ENCODE measurements at regions not wholly inside any gene's neighbourhood (a gene's known extent, or its start where the extent isn't known, plus 50 kb on each side); places are given as distances from the start of the nearest gene placed in this dataset.

DNA sequence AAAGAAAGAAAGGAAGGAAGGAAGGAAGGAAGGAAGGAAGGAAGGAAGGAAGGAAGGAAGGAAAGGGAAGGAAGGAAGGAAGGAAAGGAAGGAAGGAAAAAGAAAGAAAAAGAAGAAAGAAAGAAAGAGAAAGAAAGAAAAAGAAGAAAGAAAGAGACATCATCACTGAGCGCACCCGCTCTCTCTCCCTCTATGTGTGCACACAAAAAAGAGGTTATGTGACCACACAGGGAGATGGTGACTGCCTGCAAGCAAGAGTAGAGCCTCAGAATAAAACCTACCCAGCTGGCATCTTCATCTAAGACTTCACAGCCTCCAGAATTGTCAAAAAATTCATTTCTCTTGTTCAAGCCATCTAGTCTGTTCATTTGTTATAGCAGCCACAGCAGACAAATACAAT is 1307.4 kb upstream of the ACVR2A start:
- peaks cover 1% of the 10 kb centered on the region; the same call in 1 of the 2 replicates for H3K27me3 Mint-ChIP-seq (ENCODE audit: low read depth)
- H3K4me1 Mint-ChIP-seq, result peaks cover 50 to 52% of the 10 kb centered on the region in 2 experiments
- no peak overlapping the region for H4K91ac ChIP-seq (ENCODE audit: insufficient read length, low read depth, low read length)

More for the DNA sequence above, 1307.4 kb upstream of the ACVR2A start:
- H3K9me3 ChIP-seq (ENCODE audit: control insufficient read depth, low read depth, low read length), result no peaks in the 10 kb centered on the region
- H3K79me1 ChIP-seq (ENCODE audit: insufficient read depth, low read depth, low read length, poor library complexity, severe bottlenecking), result no peaks in the 10 kb centered on the region
- H2BK15ac ChIP-seq (ENCODE audit: low read depth, low read length), result no peak overlapping the region
- DNase-seq, result no peak
- Mint-ChIP-seq H3K9me3 (peaks cover 12 to 16% of the 10 kb centered on the region in 2 experiments), H3K4me3 (no peak overlapping the region), H3K27ac (peak overlapping the region in 2 of 3 experiments; percentile 91 to 100; a peak in 2 of 7 replicates), H3K36me3 (ENCODE audit: insufficient read depth in 1 of 3, low read depth in 3 of 3) (peaks cover 22 to 29% (median 26%) of the 10 kb centered on the region in 3 experiments)
- no CpG with 5 or more reads among the region's 2 CpGs for WGBS (ENCODE audit: extremely low coverage, insufficient read length, low lambda C conversion rate)
- no peak overlapping the region for H2BK20ac ChIP-seq (ENCODE audit: low read depth, low read length, poor library complexity, severe bottlenecking)
- H2BK120ac ChIP-seq (ENCODE audit: low read depth, low read length, poor library complexity, severe bottlenecking), result no peak overlapping the region
- no peak overlapping the region for H2BK5ac ChIP-seq (ENCODE audit: insufficient read length, low read length)
- peak overlapping the region; percentile 61 for H3T11ph ChIP-seq (ENCODE audit: low read length)
- H3K18ac ChIP-seq (ENCODE audit: insufficient read length, low read depth, low read length), result no peak overlapping the region
- H3K14ac ChIP-seq (ENCODE audit: insufficient read depth, low read length), result no peak overlapping the region
- H3K4ac ChIP-seq (ENCODE audit: low read depth, low read length), result no peak overlapping the region
- no peaks in the 10 kb centered on the region for H3K23me2 ChIP-seq (ENCODE audit: insufficient read length, low read depth, low read length, poor library complexity, severe bottlenecking)
- no peaks in the 10 kb centered on the region for H3K27me3 ChIP-seq (ENCODE audit: insufficient read depth, low read length)
- TF ChIP-seq, protein P1, sequence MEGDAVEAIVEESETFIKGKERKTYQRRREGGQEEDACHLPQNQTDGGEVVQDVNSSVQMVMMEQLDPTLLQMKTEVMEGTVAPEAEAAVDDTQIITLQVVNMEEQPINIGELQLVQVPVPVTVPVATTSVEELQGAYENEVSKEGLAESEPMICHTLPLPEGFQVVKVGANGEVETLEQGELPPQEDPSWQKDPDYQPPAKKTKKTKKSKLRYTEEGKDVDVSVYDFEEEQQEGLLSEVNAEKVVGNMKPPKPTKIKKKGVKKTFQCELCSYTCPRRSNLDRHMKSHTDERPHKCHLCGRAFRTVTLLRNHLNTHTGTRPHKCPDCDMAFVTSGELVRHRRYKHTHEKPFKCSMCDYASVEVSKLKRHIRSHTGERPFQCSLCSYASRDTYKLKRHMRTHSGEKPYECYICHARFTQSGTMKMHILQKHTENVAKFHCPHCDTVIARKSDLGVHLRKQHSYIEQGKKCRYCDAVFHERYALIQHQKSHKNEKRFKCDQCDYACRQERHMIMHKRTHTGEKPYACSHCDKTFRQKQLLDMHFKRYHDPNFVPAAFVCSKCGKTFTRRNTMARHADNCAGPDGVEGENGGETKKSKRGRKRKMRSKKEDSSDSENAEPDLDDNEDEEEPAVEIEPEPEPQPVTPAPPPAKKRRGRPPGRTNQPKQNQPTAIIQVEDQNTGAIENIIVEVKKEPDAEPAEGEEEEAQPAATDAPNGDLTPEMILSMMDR (conservative IDR thresholded peaks at IDR 0.05), result no peak
- no peak overlapping the region for H4K8ac ChIP-seq (replicated peaks; ENCODE audit: insufficient read length, low read depth, low read length)
- peaks cover 5% of the 10 kb centered on the region for H3K4me1 ChIP-seq (ENCODE audit: insufficient read depth, low read length)
- H2AK5ac ChIP-seq (ENCODE audit: insufficient read length, low read length), result no peak overlapping the region
- no peak overlapping the region for H2AFZ ChIP-seq (ENCODE audit: low read length)
- H3K27ac ChIP-seq (ENCODE audit: insufficient read length, low read depth, low read length), result no peak overlapping the region
- H3K79me2 ChIP-seq (ENCODE audit: insufficient read depth, low read length), result no peaks in the 10 kb centered on the region
- H3K4me2 ChIP-seq (ENCODE audit: insufficient read depth, insufficient read length, low read length), result no peak overlapping the region
- H3K56ac ChIP-seq (ENCODE audit: insufficient read length, low read depth, low read length), result no peak overlapping the region
- no peaks in the 10 kb centered on the region for H4K20me1 ChIP-seq (ENCODE audit: control insufficient read depth, insufficient read depth, insufficient read length)
- no peak overlapping the region for H3K9ac ChIP-seq (ENCODE audit: extremely low read depth, insufficient read length, low read length)
- no peak overlapping the region for H3K23ac ChIP-seq (ENCODE audit: insufficient read length, low read depth, low read length)
- no peak overlapping the region for H4K5ac ChIP-seq (ENCODE audit: insufficient read length, low read depth, low read length)
- H2BK12ac ChIP-seq (ENCODE audit: insufficient read length, low read depth, low read length), result no peak overlapping the region
